Ascending aorta (tissue), 2 donors: ENCODE measurements at regions not wholly inside any gene's neighbourhood (a gene's known extent, or its start where the extent isn't known, plus 50 kb on each side); places are given as distances from the start of the nearest gene placed in this dataset.
"Not testable (repeated sequence)": the region's sequence is repeated elsewhere in the genome, so short reads cannot be mapped to it uniquely, and the experiment has no call there.

Experiments
- DNase-seq, 2 donors: peaks; one replicate each; pipeline ENCODE4 v3.0.0-alpha.2; 2019; ENCODE audit warnings: low spot score in 2 of 2
- H3K27ac ChIP-seq, 2 donors: fragments of 200-600 bp; sonication (generic); one replicate each; pipeline ENCODE4 v1.5.1; 2016 to 2017; ENCODE audit warnings: mild to moderate bottlenecking in 1 of 2
- H3K27me3 ChIP-seq: fragments of 200-600 bp; sonication (generic); one replicate; pipeline ENCODE4 v1.5.1; 2017
- H3K36me3 ChIP-seq, 2 donors: fragments of 200-600 bp; sonication (generic); one replicate each; pipeline ENCODE4 v1.5.1; 2016
- H3K4me1 ChIP-seq, 2 donors: fragments of 200-600 bp; sonication (generic); one replicate each; pipeline ENCODE4 v1.5.1; 2016 to 2017; ENCODE audit warnings: mild to moderate bottlenecking in 1 of 2
- H3K4me3 ChIP-seq, 2 donors: fragments of 200-600 bp; sonication (generic); one replicate each; pipeline ENCODE4 v1.5.1; 2016 to 2017; ENCODE audit warnings: mild to moderate bottlenecking in 1 of 2
- H3K9me3 ChIP-seq, 2 donors: fragments of 200-600 bp; sonication (generic); one replicate each; pipeline ENCODE4 v1.5.1; 2016
- CTCF ChIP-seq, 3 experiments: fragments of 200-600 bp in 2 of 3; fragments of 450-650 bp in 1 of 3; sonication (generic) in 2 of 3; IDR thresholded peaks; one replicate each; pipeline ENCODE4 v1.5.1; 2016 to 2019; ENCODE audit warnings: antibody characterized with exemption in 3 of 3, mild to moderate bottlenecking in 1 of 3, moderate library complexity in 1 of 3
- intact Hi-C: fragments of 100-400 bp; cut with DNase I; formaldehyde crosslinking; loops from one replicate; pipeline ENCODE4 v1.15.1; 2023

- Histone ChIP-seq H3K4me3 (no peak overlapping the region), H3K36me3 (no peaks in the 10 kb centered on the region), H3K4me1 (no peaks in the 10 kb centered on the region), H3K9me3 (no peaks in the 10 kb centered on the region), H3K27me3 (no peaks in the 10 kb centered on the region), H3K27ac (no peak overlapping the region)
- no peak for TF ChIP-seq CTCF (IDR thresholded peaks at IDR 0.05)
- no peak for DNase-seq
- intact Hi-C loops: no loop called here
Measured at GRCh38 chr1:4485398-4485797, 169.0 kb upstream of the AJAP1 start.

- Histone ChIP-seq H3K36me3 (no peaks in the 10 kb centered on the region), H3K27ac (no peak overlapping the region), H3K4me1 (no peaks in the 10 kb centered on the region), H3K9me3 (no peaks in the 10 kb centered on the region), H3K27me3 (no peaks in the 10 kb centered on the region), H3K4me3 (no peak overlapping the region)
- no peak for TF ChIP-seq CTCF (IDR thresholded peaks at IDR 0.05)
- DNase-seq: no peak
- intact Hi-C loops: no loop called here
Measured at GRCh38 chr1:4485878-4486277, 168.5 kb upstream of the AJAP1 start.

- no peak for DNase-seq
- Histone ChIP-seq H3K36me3 (no peaks in the 10 kb centered on the region), H3K4me3 (no peak overlapping the region), H3K9me3 (no peaks in the 10 kb centered on the region), H3K27me3 (no peaks in the 10 kb centered on the region), H3K4me1 (no peaks in the 10 kb centered on the region), H3K27ac (no peak overlapping the region)
- intact Hi-C loops: no loop called here
- TF ChIP-seq CTCF (IDR thresholded peaks at IDR 0.05): no peak
Measured at GRCh38 chr1:4486408-4487120, 167.8 kb upstream of the AJAP1 start.

GRCh38 chr1:4488018-4488417 lies 166.4 kb upstream of the AJAP1 start:
- H3K9me3 ChIP-seq: no peaks in the 10 kb centered on the region
- no peak for DNase-seq
- no peak overlapping the region for H3K4me3 ChIP-seq
- H3K36me3 ChIP-seq: no peaks in the 10 kb centered on the region
- H3K27ac ChIP-seq: no peak overlapping the region
- H3K27me3 ChIP-seq: no peaks in the 10 kb centered on the region
- no peaks in the 10 kb centered on the region for H3K4me1 ChIP-seq
- intact Hi-C loops: no loop called here
- no peak for TF ChIP-seq CTCF (IDR thresholded peaks at IDR 0.05)

- H3K4me1 ChIP-seq: no peaks in the 10 kb centered on the region
- no peaks in the 10 kb centered on the region for H3K36me3 ChIP-seq
- no peak for TF ChIP-seq CTCF (IDR thresholded peaks at IDR 0.05)
- intact Hi-C loops: no loop called here
- no peak for DNase-seq
- no peaks in the 10 kb centered on the region for H3K9me3 ChIP-seq
- H3K27ac ChIP-seq: no peak overlapping the region
- no peaks in the 10 kb centered on the region for H3K27me3 ChIP-seq
- H3K4me3 ChIP-seq: no peak overlapping the region
Measured at GRCh38 chr1:4489486-4489885, 164.9 kb upstream of the AJAP1 start.

- intact Hi-C loops, H3K27me3 ChIP-seq, H3K27ac ChIP-seq, H3K4me1 ChIP-seq, H3K36me3 ChIP-seq, DNase-seq, H3K4me3 ChIP-seq, H3K9me3 ChIP-seq: not testable (repeated sequence)
Measured at GRCh38 chr1:4489992-4490391, 164.4 kb upstream of the AJAP1 start.
